HEK293T (cell line): ENCODE measurements at regions not wholly inside any gene's neighbourhood (a gene's known extent, or its start where the extent isn't known, plus 50 kb on each side); places are given as distances from the start of the nearest gene placed in this dataset.

ENCODE experiments used
- BHLHE40 ChIP-seq: fragments of 450-650 bp; IDR thresholded peaks from 2 replicates; pipeline ENCODE4 v1.6.1; 2016; ENCODE audit warnings: mild to moderate bottlenecking, moderate library complexity, borderline replicate concordance
- FOXA1 ChIP-seq: fragments of 450-650 bp; IDR thresholded peaks from 2 replicates; pipeline ENCODE4 v1.6.1; 2016; ENCODE audit warnings: mild to moderate bottlenecking
- FOXM1 ChIP-seq: fragments of 450-650 bp; IDR thresholded peaks from 2 replicates; pipeline ENCODE4 v1.6.1; 2017; ENCODE audit warnings: mild to moderate bottlenecking, borderline replicate concordance
- L3MBTL2 ChIP-seq: fragments of 450-650 bp; conservative IDR thresholded peaks from 2 replicates; pipeline ENCODE4 v1.6.1; 2016; ENCODE audit warnings: mild to moderate bottlenecking
- SP1 ChIP-seq: fragments of 450-650 bp; IDR thresholded peaks from 2 replicates; pipeline ENCODE4 v1.6.1; 2017
- SUZ12 ChIP-seq: fragments of 450-650 bp; IDR thresholded peaks from 2 replicates; pipeline ENCODE4 v1.6.1; 2016; ENCODE audit warnings: mild to moderate bottlenecking
- ZNF384 ChIP-seq: fragments of 450-650 bp; IDR thresholded peaks from 2 replicates; pipeline ENCODE4 v1.6.1; 2016

- TF ChIP-seq FOXA1 = no peak
- no peak for TF ChIP-seq BHLHE40
- no peak for TF ChIP-seq FOXM1
- TF ChIP-seq ZNF384 = no peak
- no peak for TF ChIP-seq L3MBTL2
- no peak for TF ChIP-seq SP1
- no peak for TF ChIP-seq SUZ12
Measured at GRCh38 chr18:43702399-43702798, 425.1 kb upstream of the SYT4 start.
